Body of pancreas (tissue), 4 donors: ENCODE measurements at regions not wholly inside any gene's neighbourhood (a gene's known extent, or its start where the extent isn't known, plus 50 kb on each side); places are given as distances from the start of the nearest gene placed in this dataset.

Experiments
- ATAC-seq: fragments of 150-250 bp; one replicate; pipeline ENCODE4 v1.9.1; 2016
- DNase-seq, 4 donors: peaks; one replicate each; pipeline ENCODE4 v3.0.0-alpha.2; 2019
- H3K27ac ChIP-seq, 4 donors: fragments of 200-600 bp; sonication (generic); 1 replicate in 3 of 4; 2 replicates in 1 of 4; pipeline versions ENCODE4 v1.5.1 to v1.6.1; 2016 to 2019; ENCODE audit warnings: mild to moderate bottlenecking in 1 of 4, mixed read lengths in 1 of 4, moderate library complexity in 1 of 4
- H3K27me3 ChIP-seq, 2 donors: fragments of 200-600 bp; sonication (generic); one replicate each; pipeline ENCODE4 v1.6.0; 2016; ENCODE audit warnings: mild to moderate bottlenecking in 1 of 2
- H3K36me3 ChIP-seq, 2 donors: fragments of 200-600 bp; sonication (generic); replicated peaks in 1 of 2; 2 replicates each; pipeline ENCODE4 v1.5.1; 2016; ENCODE audit warnings: low read depth in 2 of 2; ENCODE audit not compliant: insufficient read depth in 1 of 2
- H3K4me1 ChIP-seq: fragments of 200-600 bp; sonication (generic); one replicate; pipeline ENCODE4 v1.6.0; 2016
- H3K4me3 ChIP-seq, 2 donors: fragments of 200-600 bp; sonication (generic); 1 replicate in 1 of 2; 2 replicates in 1 of 2; pipeline ENCODE4 v1.5.1; 2016 to 2019
- H3K9me3 ChIP-seq, 3 donors: fragments of 200-600 bp; sonication (generic); 1 replicate in 2 of 3; 2 replicates in 1 of 3; pipeline ENCODE4 v1.5.1; 2016
- POLR2A ChIP-seq, 3 donors: fragments of 450-650 bp; IDR thresholded peaks; one replicate each; pipeline ENCODE4 v1.6.1; 2016; ENCODE audit warnings: antibody characterized with exemption in 3 of 3, mild to moderate bottlenecking in 2 of 3
- WGBS, 2 donors: methylation state at CpG; one replicate each; pipeline ENCODE4 v1.1.5; 2017; 5-methylcytosine and 5-hydroxymethylcytosine counted together
- intact Hi-C: fragments of 100-400 bp; cut with DNase I; formaldehyde crosslinking; loops from one replicate; pipeline ENCODE4 v1.15.1; 2023
- TF ChIP-seq, protein P1 (sequence below), 7 experiments: fragments of 450-650 bp in 4 of 7; fragments of 200-600 bp in 3 of 7; sonication (generic) in 3 of 7; IDR thresholded peaks; one replicate each; pipeline ENCODE4 v1.5.1; 2016 to 2019; ENCODE audit warnings: antibody characterized with exemption in 7 of 7

- intact Hi-C loops: no loop called here
- DNase-seq: no peak
Measured at GRCh38 chr16:86363836-86364618, 146.3 kb upstream of the FOXF1 start.

DNA sequence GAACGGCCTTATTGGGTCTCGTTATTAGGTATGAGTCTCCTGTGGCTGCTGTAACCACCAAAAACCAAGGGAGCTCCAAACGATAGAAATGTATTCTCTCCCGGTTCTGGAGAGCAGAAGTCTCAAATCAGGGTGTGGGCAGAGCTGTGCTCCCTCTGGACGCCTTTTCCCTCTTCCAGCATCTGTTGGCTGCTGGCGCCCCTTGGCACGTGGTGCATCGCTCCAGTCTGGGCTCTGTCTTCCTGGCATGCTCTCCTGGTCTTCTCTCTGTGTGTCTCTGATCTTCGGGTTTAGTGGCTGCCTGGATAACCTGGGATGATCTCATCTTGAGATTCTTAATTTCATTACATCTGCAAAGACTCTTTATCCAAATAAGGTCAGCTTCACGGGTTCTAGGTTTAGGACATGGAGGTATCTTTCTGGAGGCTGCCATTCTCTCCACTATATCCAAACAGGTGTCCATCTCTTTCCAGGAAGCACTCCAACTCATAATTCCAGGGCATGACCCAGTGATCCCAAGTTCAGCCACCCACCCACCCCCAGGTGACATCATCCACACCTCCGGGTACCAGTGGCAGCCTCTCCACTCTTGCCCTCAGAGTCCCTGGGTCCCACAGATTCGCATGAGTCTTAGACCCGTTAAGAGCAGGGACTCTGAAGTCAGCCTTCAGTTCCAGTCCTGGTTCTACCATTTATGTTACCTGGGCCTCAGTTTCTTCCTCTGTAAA lies 145.5 kb upstream of the FOXF1 start:
- Histone ChIP-seq H3K27ac (no peak overlapping the region), H3K9me3 (no peaks in the 10 kb centered on the region), H3K4me3 (no peak overlapping the region), H3K36me3 (no peaks in the 10 kb centered on the region), H3K4me1 (no peaks in the 10 kb centered on the region), H3K27me3 (peaks cover 0 to 9% of the 10 kb centered on the region in 2 donors)
- intact Hi-C loops: no loop called here
- DNase-seq: no peak
- ATAC-seq: no peak
- no peak for TF ChIP-seq POLR2A (IDR thresholded peaks at IDR 0.05)
- TF ChIP-seq, protein P1, sequence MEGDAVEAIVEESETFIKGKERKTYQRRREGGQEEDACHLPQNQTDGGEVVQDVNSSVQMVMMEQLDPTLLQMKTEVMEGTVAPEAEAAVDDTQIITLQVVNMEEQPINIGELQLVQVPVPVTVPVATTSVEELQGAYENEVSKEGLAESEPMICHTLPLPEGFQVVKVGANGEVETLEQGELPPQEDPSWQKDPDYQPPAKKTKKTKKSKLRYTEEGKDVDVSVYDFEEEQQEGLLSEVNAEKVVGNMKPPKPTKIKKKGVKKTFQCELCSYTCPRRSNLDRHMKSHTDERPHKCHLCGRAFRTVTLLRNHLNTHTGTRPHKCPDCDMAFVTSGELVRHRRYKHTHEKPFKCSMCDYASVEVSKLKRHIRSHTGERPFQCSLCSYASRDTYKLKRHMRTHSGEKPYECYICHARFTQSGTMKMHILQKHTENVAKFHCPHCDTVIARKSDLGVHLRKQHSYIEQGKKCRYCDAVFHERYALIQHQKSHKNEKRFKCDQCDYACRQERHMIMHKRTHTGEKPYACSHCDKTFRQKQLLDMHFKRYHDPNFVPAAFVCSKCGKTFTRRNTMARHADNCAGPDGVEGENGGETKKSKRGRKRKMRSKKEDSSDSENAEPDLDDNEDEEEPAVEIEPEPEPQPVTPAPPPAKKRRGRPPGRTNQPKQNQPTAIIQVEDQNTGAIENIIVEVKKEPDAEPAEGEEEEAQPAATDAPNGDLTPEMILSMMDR (IDR thresholded peaks at IDR 0.05): no peak
- 59 to 65% methylated on average over 11 to 13 of the region's 13 CpGs for WGBS, 2 donors

More at GRCh38 chr16:86363836-86364618, 146.3 kb upstream of the FOXF1 start:
- Histone ChIP-seq H3K9me3 (no peaks in the 10 kb centered on the region), H3K27me3 (peaks cover 0 to 9% of the 10 kb centered on the region in 2 donors), H3K4me1 (no peaks in the 10 kb centered on the region), H3K36me3 (no peaks in the 10 kb centered on the region), H3K27ac (no peak overlapping the region), H3K4me3 (no peak overlapping the region)
- ATAC-seq: no peak
- 39% methylated on average over 13 of the region's 13 CpGs for WGBS, 2 donors
- TF ChIP-seq POLR2A (IDR thresholded peaks at IDR 0.05): no peak
- TF ChIP-seq, protein P1 (IDR thresholded peaks at IDR 0.05): no peak

DNA sequence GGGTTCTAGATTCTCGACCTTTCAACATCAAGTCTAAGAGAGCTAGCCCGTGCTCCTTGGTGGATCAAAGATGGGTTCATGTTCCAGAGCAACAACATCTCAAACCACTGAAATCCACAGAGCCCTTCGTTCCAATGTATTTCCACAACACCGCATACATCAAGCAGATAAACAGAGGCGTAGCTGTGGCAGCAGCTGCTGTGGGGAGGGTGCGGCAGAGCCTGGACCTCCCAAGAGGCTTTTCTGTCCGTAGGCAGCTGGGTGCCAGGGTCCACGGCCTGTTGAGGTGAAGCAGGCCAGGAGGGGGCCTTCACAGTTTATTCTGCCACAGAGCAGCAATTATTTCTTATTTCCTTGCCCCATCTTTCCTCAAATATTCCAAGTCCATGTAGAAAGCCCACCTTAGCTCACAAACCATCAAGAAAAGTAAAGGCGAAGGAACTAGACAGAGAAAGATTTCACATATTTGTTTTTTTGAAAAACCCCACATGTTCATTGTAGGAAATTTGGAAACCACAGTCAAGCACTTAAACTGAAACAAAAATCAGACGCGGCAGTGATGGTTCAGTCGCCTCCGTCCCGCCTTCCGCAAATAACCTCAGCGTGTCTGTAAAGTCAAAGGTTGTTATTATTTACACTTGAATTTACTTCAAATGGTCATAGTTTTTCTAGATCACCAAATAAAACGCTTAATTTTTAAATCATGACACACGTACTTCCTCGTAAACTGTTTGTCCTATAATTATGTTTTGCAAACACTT lies 144.6 kb upstream of the FOXF1 start:
- H3K4me1 ChIP-seq: no peaks in the 10 kb centered on the region
- TF ChIP-seq POLR2A (IDR thresholded peaks at IDR 0.05): no peak
- TF ChIP-seq, protein P1 (IDR thresholded peaks at IDR 0.05): no peak
- WGBS, 2 donors: 67 to 71% methylated on average over 18 to 19 of the region's 19 CpGs
- no peak for DNase-seq
- no peak overlapping the region for H3K27ac ChIP-seq
- peaks cover 0 to 9% of the 10 kb centered on the region in 2 donors for H3K27me3 ChIP-seq
- intact Hi-C loops: no loop called here
- H3K36me3 ChIP-seq: no peaks in the 10 kb centered on the region
- ATAC-seq: no peak
- no peaks in the 10 kb centered on the region for H3K9me3 ChIP-seq
- no peak overlapping the region for H3K4me3 ChIP-seq

DNA sequence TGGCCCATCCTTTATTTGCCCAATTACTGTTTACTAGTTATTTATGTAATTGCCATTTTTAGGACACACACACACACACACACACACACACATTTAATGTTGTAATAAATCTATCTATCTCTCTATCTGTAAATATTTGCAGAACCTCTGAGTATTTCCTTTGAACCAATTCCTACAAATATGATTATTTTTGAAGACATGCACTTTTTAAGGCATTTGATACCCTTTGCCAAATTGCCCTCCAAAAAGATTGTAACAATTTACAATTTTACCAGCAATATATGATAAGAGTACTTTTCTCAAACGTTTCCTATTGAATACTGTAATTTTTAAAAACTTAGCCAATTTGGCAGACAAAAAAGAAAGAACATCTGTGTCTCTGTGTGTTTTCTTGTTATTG lies 143.8 kb upstream of the FOXF1 start:
- no peak for ATAC-seq
- Histone ChIP-seq H3K4me1 (no peaks in the 10 kb centered on the region), H3K36me3 (no peaks in the 10 kb centered on the region), H3K27ac (no peak overlapping the region), H3K4me3 (no peak overlapping the region), H3K27me3 (peaks cover 0 to 6% of the 10 kb centered on the region in 2 donors), H3K9me3 (no peaks in the 10 kb centered on the region)
- intact Hi-C loops: no loop called here
- no peak for DNase-seq
- TF ChIP-seq, protein P1 (IDR thresholded peaks at IDR 0.05): no peak
- no peak for TF ChIP-seq POLR2A (IDR thresholded peaks at IDR 0.05)
- WGBS, 2 donors: 7 to 12% methylated on average over 1 of the region's 1 CpG
